Heart right ventricle (tissue), 16 donors: ENCODE measurements at regions not wholly inside any gene's neighbourhood (a gene's known extent, or its start where the extent isn't known, plus 50 kb on each side); places are given as distances from the start of the nearest gene placed in this dataset.

Source experiments
- ATAC-seq, 8 donors: fragments of 200-7000 bp; cut with Tn5 transposase; one replicate each; pipeline ENCODE4 v1.9.1; 2020; ENCODE audit warnings: mild to moderate bottlenecking in 8 of 8, moderate library complexity in 8 of 8, moderate number of reproducible peaks in 1 of 8
- DNase-seq, 2 donors: peaks; one replicate each; pipeline ENCODE4 v3.0.0-alpha.2; 2020
- H3K27ac ChIP-seq, 10 donors: fragments of 200-600 bp; sonication (generic) in 2 of 10; one replicate each; pipeline versions ENCODE4 v1.5.0 to v1.8.0; 2020 to 2022; ENCODE audit warnings: mild to moderate bottlenecking in 3 of 10
- H3K27me3 ChIP-seq, 7 donors: fragments of 200-600 bp; one replicate each; pipeline ENCODE4 v1.8.0; 2021 to 2022; ENCODE audit warnings: mild to moderate bottlenecking in 2 of 7
- H3K36me3 ChIP-seq, 9 donors: fragments of 200-600 bp; sonication (generic) in 1 of 9; one replicate each; pipeline versions ENCODE4 v1.5.0 to v1.8.0; 2020 to 2022; ENCODE audit warnings: mild to moderate bottlenecking in 2 of 9
- H3K4me1 ChIP-seq, 9 donors: fragments of 200-600 bp; sonication (generic) in 1 of 9; one replicate each; pipeline versions ENCODE4 v1.5.0 to v1.8.0; 2020 to 2022; ENCODE audit warnings: mild to moderate bottlenecking in 4 of 9
- H3K4me3 ChIP-seq, 10 donors: fragments of 200-600 bp; sonication (generic) in 2 of 10; one replicate each; pipeline versions ENCODE4 v1.5.0 to v1.8.0; 2020 to 2022; ENCODE audit warnings: mild to moderate bottlenecking in 7 of 10, moderate library complexity in 2 of 10
- H3K9me3 ChIP-seq, 11 donors: fragments of 200-600 bp in 10 of 11; sonication (generic) in 2 of 11; one replicate each; pipeline versions ENCODE4 v1.5.0 to v1.8.0; 2013 to 2022; ENCODE audit warnings: mild to moderate bottlenecking in 2 of 11, control low read depth in 1 of 11, moderate library complexity in 1 of 11
- CTCF ChIP-seq, 9 donors: fragments of 200-600 bp; sonication (generic) in 2 of 9; IDR thresholded peaks; one replicate each; pipeline versions ENCODE4 v1.5.0 to v1.8.0; 2021 to 2022; ENCODE audit warnings: antibody characterized with exemption in 9 of 9, mild to moderate bottlenecking in 5 of 9, moderate library complexity in 1 of 9
- WGBS, 2 donors: extraction: QIAGEN DNeasy Blood & Tissue Kit; methylation state at CpG; one replicate each; pipeline ENCODE4 v1.1.7; 2013; ENCODE audit warnings: inconsistent platforms in 1 of 2; 5-methylcytosine and 5-hydroxymethylcytosine counted together
- intact Hi-C, 10 donors: fragments of 100-400 bp; cut with DNase I; formaldehyde crosslinking; loops; one replicate each; pipeline versions ENCODE4 v1.11.1 to v1.14.2; 2022
- donor health status: Arrhythmogenic right ventricular cardiomyopathy.
- donor health status: ischemic (EF 13 %, LVEDD 7.1; RV severe dilation, severe dysfunction).
- donor health status: healthy with polysubstance abuse.
- donor health status: DM: no; HTN: yes; CAD: no.
- donor health status: DM: no; HTN: no; CAD: no.
- donor health status: ischemic (EF 25% LVEDD 6.9; RV normal size, moderate dysfunction).
- donor health status: ischemic (EF 25% LVEDD 5.7; RV mildly dilated, moderate dysfunction).
- donor health status: healthy.
- donor health status: DM: yes; HTN: yes; CAD: no.
- donor health status: Ischemic cardiomyopathy.
- donor health status: ischemic (EF 35%, LVEDD 5.7; RV mildly dilated, moderate dysfunction).
- donor health status: nonischemic (EF 11% LVEDD 7.7; RV severe dilation, severe dysfunction).
- donor health status: DM: yes; HTN: yes; CAD: no.
- donor health status: PGD.
- donor health status: ischemic (EF 29% LVEDD 5.4; RV normal size, mild dysfunction).
- donor health status: nonischemic (EF 23%, LVEDD 6.1; RV moderate dilation, normal function).

GRCh38 chr16:16790597-16790996, 411.7 kb downstream of the NPIPA7 start:
- H3K9me3 ChIP-seq = peaks cover 0 to 47% (median 16%) of the 10 kb centered on the region in 11 donors
- intact Hi-C loops = no loop called here
- H3K4me3 ChIP-seq = no peak overlapping the region
- H3K27me3 ChIP-seq = no peaks in the 10 kb centered on the region
- H3K4me1 ChIP-seq = no peaks in the 10 kb centered on the region
- no peak for TF ChIP-seq CTCF (IDR thresholded peaks at IDR 0.05)
- DNase-seq = no peak
- no peaks in the 10 kb centered on the region for H3K36me3 ChIP-seq
- ATAC-seq = no peak
- no peak overlapping the region for H3K27ac ChIP-seq

GRCh38 chr16:16791051-16791450, 412.1 kb downstream of the NPIPA7 start:
- no peaks in the 10 kb centered on the region for H3K27me3 ChIP-seq
- TF ChIP-seq CTCF (IDR thresholded peaks at IDR 0.05) = no peak
- H3K27ac ChIP-seq = no peak overlapping the region
- no peaks in the 10 kb centered on the region for H3K36me3 ChIP-seq
- H3K9me3 ChIP-seq = peaks cover 0 to 47% (median 16%) of the 10 kb centered on the region in 11 donors
- H3K4me3 ChIP-seq = no peak overlapping the region
- H3K4me1 ChIP-seq = no peaks in the 10 kb centered on the region
- DNase-seq (no peak), ATAC-seq (no peak)
- WGBS, 2 donors = 63 to 67% methylated on average over 1 of the region's 1 CpG
- intact Hi-C loops = no loop called here

- no peak for TF ChIP-seq CTCF (IDR thresholded peaks at IDR 0.05)
- DNase-seq = no peak
- Histone ChIP-seq H3K4me3 (no peak overlapping the region), H3K27ac (no peak overlapping the region), H3K9me3 (peaks cover 0 to 8% (median 0%) of the 10 kb centered on the region in 11 donors), H3K36me3 (no peaks in the 10 kb centered on the region), H3K27me3 (peaks cover 0 to 3% (median 0%) of the 10 kb centered on the region in 7 donors), H3K4me1 (no peaks in the 10 kb centered on the region)
- intact Hi-C loops = no loop called here
- 57 to 58% methylated on average over 2 of the region's 2 CpGs for WGBS, 2 donors
- ATAC-seq = no peak
Measured at GRCh38 chr16:16797239-16797638, 418.3 kb downstream of the NPIPA7 start.

GRCh38 chr16:16798504-16798903, 419.6 kb downstream of the NPIPA7 start:
- intact Hi-C loops = no loop called here

More at GRCh38 chr16:16798504-16798903, 419.6 kb downstream of the NPIPA7 start:
- Histone ChIP-seq H3K27ac (no peak overlapping the region), H3K9me3 (peaks cover 0 to 6% (median 0%) of the 10 kb centered on the region in 11 donors), H3K4me3 (no peak overlapping the region), H3K27me3 (peaks cover 0 to 3% (median 0%) of the 10 kb centered on the region in 7 donors), H3K4me1 (no peaks in the 10 kb centered on the region), H3K36me3 (no peaks in the 10 kb centered on the region)
- no peak for TF ChIP-seq CTCF (IDR thresholded peaks at IDR 0.05)
- no peak for ATAC-seq
- no peak for DNase-seq
